ENCODE measurements at regions not wholly inside any gene's neighbourhood (a gene's known extent, or its start where the extent isn't known, plus 50 kb on each side); places are given as distances from the start of the nearest gene placed in this dataset.

DNA sequence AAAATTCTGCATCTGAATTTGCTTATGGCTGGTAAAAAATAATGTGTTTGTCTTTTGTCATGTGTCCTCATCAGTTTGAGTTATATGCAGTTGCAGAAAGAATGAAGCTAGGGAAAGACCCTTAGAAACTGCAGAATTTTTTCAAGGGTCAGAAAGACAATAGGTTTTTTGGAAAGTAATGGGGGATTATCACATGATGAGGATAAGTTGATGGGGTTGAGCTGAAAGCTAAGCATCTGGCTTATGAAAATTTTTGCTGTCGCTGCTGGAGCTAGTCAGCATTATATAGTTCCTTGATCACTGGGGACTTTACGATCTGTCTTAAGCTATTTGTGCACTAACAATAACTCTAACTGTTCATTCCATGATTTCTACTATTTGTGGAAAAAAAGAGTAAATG lies 331.7 kb downstream of the PPARGC1A start:
- Mint-ChIP-seq H3K27me3 (ENCODE audit: low read depth in 3 of 3) (peaks cover 0 to 3% (median 0%) of the 10 kb centered on the region in 3 donors), H3K9me3 (peaks cover 5 to 45% (median 26%) of the 10 kb centered on the region in 6 donors), H3K36me3 (peaks cover 0 to 4% (median 3%) of the 10 kb centered on the region in 3 donors), H3K4me3 (no peak overlapping the region), H3K27ac (no peak overlapping the region), H3K4me1 (no peaks in the 10 kb centered on the region)
- DNase-seq = no peak

DNA sequence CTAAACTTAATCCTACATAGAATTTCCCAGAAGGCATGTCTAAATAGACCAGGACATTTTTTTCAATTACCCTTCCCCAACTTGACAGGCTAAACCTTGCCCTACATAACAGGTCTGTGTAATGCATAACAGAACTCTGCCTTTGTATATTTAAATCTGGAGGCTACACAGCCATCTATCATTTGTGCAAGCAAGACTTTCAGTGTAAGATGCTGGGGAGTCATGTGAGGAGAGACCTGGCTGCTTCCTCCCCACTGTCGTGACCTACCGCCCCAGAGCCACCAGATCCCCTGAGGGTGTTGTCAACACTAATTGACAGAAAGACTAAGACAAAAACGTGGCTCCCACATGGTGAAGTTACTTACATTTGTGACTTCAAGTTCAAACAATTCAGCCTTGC lies 342.2 kb downstream of the PPARGC1A start:
- peaks cover 10 to 50% (median 17%) of the 10 kb centered on the region in 6 donors for H3K9me3 Mint-ChIP-seq
- no peak for DNase-seq
- H3K4me1 Mint-ChIP-seq = no peaks in the 10 kb centered on the region
- no peaks in the 10 kb centered on the region for H3K36me3 Mint-ChIP-seq
- peaks cover 0 to 2% (median 0%) of the 10 kb centered on the region in 3 donors for H3K27me3 Mint-ChIP-seq (ENCODE audit: low read depth in 3 of 3)
- no peak overlapping the region for H3K4me3 Mint-ChIP-seq
- H3K27ac Mint-ChIP-seq = no peak overlapping the region

GRCh38 chr4:23547096-23547495 lies 342.8 kb downstream of the PPARGC1A start:
- Mint-ChIP-seq H3K36me3 (no peaks in the 10 kb centered on the region), H3K4me1 (no peaks in the 10 kb centered on the region), H3K9me3 (peaks cover 10 to 50% (median 17%) of the 10 kb centered on the region in 6 donors), H3K4me3 (no peak overlapping the region), H3K27me3 (ENCODE audit: low read depth in 3 of 3) (peaks cover 0 to 2% (median 0%) of the 10 kb centered on the region in 3 donors), H3K27ac (no peak overlapping the region)
- DNase-seq = no peak

- no peaks in the 10 kb centered on the region for H3K4me1 Mint-ChIP-seq
- no peak overlapping the region for H3K27ac Mint-ChIP-seq
- H3K36me3 Mint-ChIP-seq = no peaks in the 10 kb centered on the region
- H3K9me3 Mint-ChIP-seq = peaks cover 9 to 60% (median 14%) of the 10 kb centered on the region in 6 donors
- H3K27me3 Mint-ChIP-seq (ENCODE audit: low read depth in 3 of 3) = peaks cover 0 to 2% (median 0%) of the 10 kb centered on the region in 3 donors
- no peak overlapping the region for H3K4me3 Mint-ChIP-seq
- no peak for DNase-seq
Measured at GRCh38 chr4:23539969-23540569, 349.8 kb downstream of the PPARGC1A start.

GRCh38 chr4:23533859-23534258 lies 356.0 kb downstream of the PPARGC1A start:
- Mint-ChIP-seq H3K4me1 (no peaks in the 10 kb centered on the region), H3K27me3 (ENCODE audit: low read depth in 3 of 3) (peaks cover 0 to 2% (median 0%) of the 10 kb centered on the region in 3 donors), H3K4me3 (no peak overlapping the region), H3K27ac (no peak overlapping the region), H3K36me3 (no peaks in the 10 kb centered on the region), H3K9me3 (peaks cover 6 to 46% (median 15%) of the 10 kb centered on the region in 6 donors)
- DNase-seq = no peak

DNA sequence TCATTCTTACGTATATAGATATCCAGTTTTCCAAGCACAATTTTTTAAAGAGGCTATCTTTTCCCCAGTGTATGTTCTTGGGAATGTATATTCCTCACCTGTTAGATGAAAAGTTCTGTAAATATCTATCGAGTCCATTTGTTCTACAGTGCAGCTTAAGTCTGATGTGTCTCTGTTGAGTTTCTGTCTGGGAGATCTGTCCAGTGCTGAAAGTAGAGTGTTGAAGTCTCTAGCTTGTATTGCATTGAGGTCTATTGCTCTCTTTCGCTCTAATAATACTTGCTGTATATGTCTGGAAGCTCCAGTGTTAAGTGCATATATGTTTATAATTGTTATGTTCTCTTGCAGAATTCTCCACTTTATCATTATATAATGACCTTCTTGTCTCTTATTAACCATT lies 373.1 kb downstream of the PPARGC1A start:
- Mint-ChIP-seq H3K4me1 (no peaks in the 10 kb centered on the region), H3K27ac (no peak overlapping the region)

DNA sequence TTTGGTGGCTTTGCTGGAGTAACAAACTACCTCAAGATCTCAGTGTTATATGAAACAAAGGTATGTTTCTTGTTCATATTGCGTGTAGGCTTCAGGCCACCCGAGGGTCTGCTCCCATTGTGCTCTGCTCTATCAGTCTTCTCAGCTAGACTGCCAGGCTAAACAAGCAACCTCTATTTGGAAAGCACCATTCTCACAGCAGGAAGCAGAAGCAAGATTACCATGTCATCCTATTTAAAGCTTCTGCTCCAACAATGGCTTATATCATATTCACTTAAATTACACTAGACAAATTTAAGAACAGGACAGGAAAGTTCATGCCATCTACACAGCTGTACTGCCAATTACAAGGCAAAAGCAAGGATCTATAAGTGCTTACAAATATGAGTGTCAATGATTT lies 385.8 kb downstream of the PPARGC1A start:
- Mint-ChIP-seq H3K27ac (no peak overlapping the region), H3K27me3 (ENCODE audit: low read depth in 3 of 3) (no peaks in the 10 kb centered on the region), H3K36me3 (no peaks in the 10 kb centered on the region), H3K4me1 (no peaks in the 10 kb centered on the region), H3K9me3 (peaks cover 9 to 54% (median 18%) of the 10 kb centered on the region in 6 donors), H3K4me3 (no peak overlapping the region)
- DNase-seq = no peak

More for the DNA sequence above, 373.1 kb downstream of the PPARGC1A start:
- Mint-ChIP-seq H3K36me3 (peaks cover 0 to 6% (median 0%) of the 10 kb centered on the region in 3 donors), H3K27me3 (ENCODE audit: low read depth in 3 of 3) (peaks cover 0 to 2% (median 0%) of the 10 kb centered on the region in 3 donors), H3K4me3 (no peak overlapping the region), H3K9me3 (peaks cover 12 to 58% (median 22%) of the 10 kb centered on the region in 6 donors)
- no peak for DNase-seq

GRCh38 chr4:23500894-23501449 lies 388.9 kb downstream of the PPARGC1A start:
- Mint-ChIP-seq H3K36me3 (no peaks in the 10 kb centered on the region), H3K4me1 (no peaks in the 10 kb centered on the region), H3K9me3 (peaks cover 14 to 54% (median 25%) of the 10 kb centered on the region in 6 donors), H3K4me3 (no peak overlapping the region), H3K27me3 (ENCODE audit: low read depth in 3 of 3) (peaks cover 0 to 2% (median 0%) of the 10 kb centered on the region in 3 donors), H3K27ac (no peak overlapping the region)
- DNase-seq = no peak

DNA sequence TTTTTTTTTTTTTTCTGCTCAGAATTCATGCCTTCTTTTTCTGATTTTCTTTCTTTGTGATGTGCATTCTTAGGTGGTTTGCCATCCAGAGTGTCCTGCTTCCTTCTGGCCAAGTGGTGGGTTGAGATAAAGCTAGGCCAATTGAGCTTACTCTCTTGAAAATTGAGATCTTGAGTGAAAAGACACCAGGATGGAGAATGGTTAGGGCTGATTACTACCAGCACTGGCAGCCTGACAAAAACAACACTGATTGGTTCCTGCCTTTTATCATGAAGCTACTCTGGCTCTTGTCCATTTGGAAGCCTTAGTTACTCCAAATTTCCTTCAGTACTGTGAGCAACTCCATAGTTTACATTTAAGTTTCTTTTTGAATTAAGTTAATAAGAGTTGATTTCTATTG lies 404.0 kb downstream of the PPARGC1A start:
- no peaks in the 10 kb centered on the region for H3K27me3 Mint-ChIP-seq (ENCODE audit: low read depth in 3 of 3)
- no peak for DNase-seq
- H3K27ac Mint-ChIP-seq = no peak overlapping the region
- H3K4me3 Mint-ChIP-seq = no peak overlapping the region
- H3K36me3 Mint-ChIP-seq = no peaks in the 10 kb centered on the region
- peaks cover 1 to 31% (median 13%) of the 10 kb centered on the region in 6 donors for H3K9me3 Mint-ChIP-seq
- H3K4me1 Mint-ChIP-seq = no peaks in the 10 kb centered on the region

DNA sequence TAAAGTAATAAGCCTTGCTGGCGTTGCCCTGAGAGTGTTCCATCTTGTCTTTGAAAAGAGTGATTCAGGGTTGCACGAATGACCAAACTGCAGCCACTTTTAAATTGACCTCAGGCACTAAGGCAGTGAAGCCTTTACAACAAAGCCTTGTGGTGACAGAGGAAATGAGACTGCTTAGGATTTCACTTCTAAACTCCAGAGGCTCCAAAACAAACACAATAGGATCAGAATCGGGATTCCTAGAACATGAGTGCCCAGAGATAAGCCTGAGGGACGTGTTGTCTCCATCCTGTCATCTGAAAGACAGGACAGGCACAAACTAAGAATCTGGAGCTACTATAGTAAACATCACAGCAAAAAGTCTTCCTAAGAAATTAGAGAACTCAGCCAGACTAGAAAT lies 405.2 kb downstream of the PPARGC1A start:
- Mint-ChIP-seq H3K4me3 (no peak overlapping the region), H3K27me3 (ENCODE audit: low read depth in 3 of 3) (no peaks in the 10 kb centered on the region), H3K4me1 (no peaks in the 10 kb centered on the region), H3K36me3 (no peaks in the 10 kb centered on the region), H3K9me3 (peaks cover 0 to 40% (median 13%) of the 10 kb centered on the region in 6 donors), H3K27ac (no peak overlapping the region)
- no peak for DNase-seq

- H3K27ac Mint-ChIP-seq = no peak overlapping the region
- no peaks in the 10 kb centered on the region for H3K36me3 Mint-ChIP-seq
- no peaks in the 10 kb centered on the region for H3K27me3 Mint-ChIP-seq (ENCODE audit: low read depth in 3 of 3)
- H3K4me1 Mint-ChIP-seq = no peaks in the 10 kb centered on the region
- peaks cover 0 to 48% (median 13%) of the 10 kb centered on the region in 6 donors for H3K9me3 Mint-ChIP-seq
- no peak for DNase-seq
- no peak overlapping the region for H3K4me3 Mint-ChIP-seq
Measured at GRCh38 chr4:23483320-23483960, 406.4 kb downstream of the PPARGC1A start.

- H3K4me1 Mint-ChIP-seq = no peaks in the 10 kb centered on the region
- H3K27ac Mint-ChIP-seq = no peak overlapping the region
- H3K4me3 Mint-ChIP-seq = no peak overlapping the region
- no peaks in the 10 kb centered on the region for H3K27me3 Mint-ChIP-seq (ENCODE audit: low read depth in 3 of 3)
- H3K36me3 Mint-ChIP-seq = no peaks in the 10 kb centered on the region
- DNase-seq = no peak
- peaks cover 0 to 51% (median 16%) of the 10 kb centered on the region in 6 donors for H3K9me3 Mint-ChIP-seq
Measured at GRCh38 chr4:23481566-23481965, 408.3 kb downstream of the PPARGC1A start.

- Mint-ChIP-seq H3K27me3 (ENCODE audit: low read depth in 3 of 3) (no peaks in the 10 kb centered on the region), H3K4me1 (no peaks in the 10 kb centered on the region), H3K4me3 (no peak overlapping the region), H3K9me3 (peaks cover 5 to 59% (median 13%) of the 10 kb centered on the region in 6 donors), H3K36me3 (no peaks in the 10 kb centered on the region), H3K27ac (no peak overlapping the region)
- DNase-seq = no peak
Measured at GRCh38 chr4:23477905-23478304, 411.9 kb downstream of the PPARGC1A start.

DNA sequence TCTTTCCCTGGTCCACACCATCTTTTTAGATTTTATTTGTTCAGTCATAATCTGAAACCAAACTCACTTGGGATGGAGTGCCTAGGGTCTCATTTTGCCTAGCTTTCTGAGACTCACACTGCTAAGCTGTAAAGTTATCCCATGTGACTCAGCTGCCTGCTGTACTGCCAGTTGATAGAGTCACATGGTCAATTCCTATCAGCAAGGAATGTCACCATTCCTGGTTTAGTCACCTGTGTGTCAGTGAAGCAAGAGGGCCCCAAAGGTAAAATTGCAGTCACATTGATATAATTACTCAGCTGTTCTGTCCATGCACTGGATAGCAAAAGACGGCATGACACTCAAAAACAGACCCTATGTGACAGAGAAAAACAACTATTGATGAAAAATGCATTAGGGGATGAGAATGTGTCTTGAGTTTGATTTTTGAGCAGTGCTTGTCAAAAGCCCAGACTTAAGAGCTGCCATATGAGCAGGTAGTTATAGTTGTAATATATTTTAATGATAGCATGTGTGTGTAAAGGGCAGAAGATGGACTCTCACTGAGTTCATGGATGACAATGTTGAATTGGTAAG lies 413.2 kb downstream of the PPARGC1A start:
- peaks cover 0 to 6% (median 0%) of the 10 kb centered on the region in 3 donors for H3K36me3 Mint-ChIP-seq

More for the DNA sequence above, 413.2 kb downstream of the PPARGC1A start:
- no peak overlapping the region for H3K27ac Mint-ChIP-seq
- no peak for DNase-seq
- no peak overlapping the region for H3K4me3 Mint-ChIP-seq
- H3K4me1 Mint-ChIP-seq = no peaks in the 10 kb centered on the region
- no peaks in the 10 kb centered on the region for H3K27me3 Mint-ChIP-seq (ENCODE audit: low read depth in 3 of 3)
- peaks cover 1 to 60% (median 14%) of the 10 kb centered on the region in 6 donors for H3K9me3 Mint-ChIP-seq

All from immature natural killer cell (primary cell).